A673 (cell line): ENCODE measurements at regions not wholly inside any gene's neighbourhood (a gene's known extent, or its start where the extent isn't known, plus 50 kb on each side); places are given as distances from the start of the nearest gene placed in this dataset.

Experiments
- CTCF ChIP-seq: fragments of 300-800, 200-600 bp; sonication (generic); conservative IDR thresholded peaks from 2 replicates; pipeline ENCODE4 v1.5.1; 2017; ENCODE audit warnings: low read depth, mild to moderate bottlenecking, antibody characterized with exemption, low read length, moderate library complexity, mixed read lengths
- EZH2 ChIP-seq: fragments of 200-600 bp; sonication (generic); IDR thresholded peaks from 2 replicates; pipeline ENCODE4 v1.6.1; 2017; ENCODE audit warnings: borderline replicate concordance, low read depth, mild to moderate bottlenecking, mixed read lengths, antibody characterized with exemption, low read length; ENCODE audit not compliant: poor library complexity, severe bottlenecking

- TF ChIP-seq CTCF (no peak), EZH2 (no peak)
Measured at GRCh38 chr7:85940798-85941197, 702.9 kb upstream of the GRM3 start.
